Body of pancreas (tissue), 4 donors: ENCODE measurements at regions not wholly inside any gene's neighbourhood (a gene's known extent, or its start where the extent isn't known, plus 50 kb on each side); places are given as distances from the start of the nearest gene placed in this dataset.

Experiments used
- ATAC-seq: fragments of 150-250 bp; one replicate; pipeline ENCODE4 v1.9.1; 2016
- DNase-seq, 4 donors: peaks; one replicate each; pipeline ENCODE4 v3.0.0-alpha.2; 2019
- H3K27ac ChIP-seq, 4 donors: fragments of 200-600 bp; sonication (generic); 1 replicate in 3 of 4; 2 replicates in 1 of 4; pipeline versions ENCODE4 v1.5.1 to v1.6.1; 2016 to 2019; ENCODE audit warnings: mild to moderate bottlenecking in 1 of 4, mixed read lengths in 1 of 4, moderate library complexity in 1 of 4
- H3K27me3 ChIP-seq, 2 donors: fragments of 200-600 bp; sonication (generic); one replicate each; pipeline ENCODE4 v1.6.0; 2016; ENCODE audit warnings: mild to moderate bottlenecking in 1 of 2
- H3K36me3 ChIP-seq, 2 donors: fragments of 200-600 bp; sonication (generic); replicated peaks in 1 of 2; 2 replicates each; pipeline ENCODE4 v1.5.1; 2016; ENCODE audit warnings: low read depth in 2 of 2; ENCODE audit not compliant: insufficient read depth in 1 of 2
- H3K4me1 ChIP-seq: fragments of 200-600 bp; sonication (generic); one replicate; pipeline ENCODE4 v1.6.0; 2016
- H3K4me3 ChIP-seq, 2 donors: fragments of 200-600 bp; sonication (generic); 1 replicate in 1 of 2; 2 replicates in 1 of 2; pipeline ENCODE4 v1.5.1; 2016 to 2019
- H3K9me3 ChIP-seq, 3 donors: fragments of 200-600 bp; sonication (generic); 1 replicate in 2 of 3; 2 replicates in 1 of 3; pipeline ENCODE4 v1.5.1; 2016
- POLR2A ChIP-seq, 3 donors: fragments of 450-650 bp; IDR thresholded peaks; one replicate each; pipeline ENCODE4 v1.6.1; 2016; ENCODE audit warnings: antibody characterized with exemption in 3 of 3, mild to moderate bottlenecking in 2 of 3
- WGBS, 2 donors: methylation state at CpG; one replicate each; pipeline ENCODE4 v1.1.5; 2017; 5-methylcytosine and 5-hydroxymethylcytosine counted together
- intact Hi-C: fragments of 100-400 bp; cut with DNase I; formaldehyde crosslinking; loops from one replicate; pipeline ENCODE4 v1.15.1; 2023
- TF ChIP-seq, protein P1 (sequence below), 7 experiments: fragments of 450-650 bp in 4 of 7; fragments of 200-600 bp in 3 of 7; sonication (generic) in 3 of 7; IDR thresholded peaks; one replicate each; pipeline ENCODE4 v1.5.1; 2016 to 2019; ENCODE audit warnings: antibody characterized with exemption in 7 of 7

DNA sequence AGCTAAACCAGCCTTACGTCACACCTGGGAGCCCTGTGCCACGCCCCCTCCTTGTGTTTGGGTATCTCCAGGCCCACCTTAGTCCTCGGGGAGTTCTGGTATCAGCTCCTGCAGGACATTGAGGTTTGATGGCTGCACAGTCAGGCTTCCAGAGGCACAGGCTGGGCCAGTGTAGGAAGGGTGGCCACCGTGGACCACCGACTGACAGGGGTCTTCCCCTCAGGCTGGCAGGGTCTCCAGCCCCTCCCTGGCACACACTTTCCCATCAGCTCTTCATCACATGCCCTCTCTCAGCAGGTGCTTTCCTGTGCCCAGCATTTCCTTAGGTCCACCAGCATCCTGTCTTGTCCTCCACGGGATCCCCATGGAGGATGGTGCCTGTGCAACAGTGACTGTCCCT, 413.1 kb downstream of the TCERG1L start:
- DNase-seq (no peak), ATAC-seq (no peak)
- 41 to 67% methylated on average over 3 to 6 of the region's 6 CpGs for WGBS, 2 donors
- no peak overlapping the region for H3K4me3 ChIP-seq
- TF ChIP-seq POLR2A (IDR thresholded peaks at IDR 0.05) = no peak
- TF ChIP-seq, protein P1, sequence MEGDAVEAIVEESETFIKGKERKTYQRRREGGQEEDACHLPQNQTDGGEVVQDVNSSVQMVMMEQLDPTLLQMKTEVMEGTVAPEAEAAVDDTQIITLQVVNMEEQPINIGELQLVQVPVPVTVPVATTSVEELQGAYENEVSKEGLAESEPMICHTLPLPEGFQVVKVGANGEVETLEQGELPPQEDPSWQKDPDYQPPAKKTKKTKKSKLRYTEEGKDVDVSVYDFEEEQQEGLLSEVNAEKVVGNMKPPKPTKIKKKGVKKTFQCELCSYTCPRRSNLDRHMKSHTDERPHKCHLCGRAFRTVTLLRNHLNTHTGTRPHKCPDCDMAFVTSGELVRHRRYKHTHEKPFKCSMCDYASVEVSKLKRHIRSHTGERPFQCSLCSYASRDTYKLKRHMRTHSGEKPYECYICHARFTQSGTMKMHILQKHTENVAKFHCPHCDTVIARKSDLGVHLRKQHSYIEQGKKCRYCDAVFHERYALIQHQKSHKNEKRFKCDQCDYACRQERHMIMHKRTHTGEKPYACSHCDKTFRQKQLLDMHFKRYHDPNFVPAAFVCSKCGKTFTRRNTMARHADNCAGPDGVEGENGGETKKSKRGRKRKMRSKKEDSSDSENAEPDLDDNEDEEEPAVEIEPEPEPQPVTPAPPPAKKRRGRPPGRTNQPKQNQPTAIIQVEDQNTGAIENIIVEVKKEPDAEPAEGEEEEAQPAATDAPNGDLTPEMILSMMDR (IDR thresholded peaks at IDR 0.05) = no peak
- no peaks in the 10 kb centered on the region for H3K9me3 ChIP-seq
- no peaks in the 10 kb centered on the region for H3K27me3 ChIP-seq
- no peaks in the 10 kb centered on the region for H3K4me1 ChIP-seq
- H3K36me3 ChIP-seq = no peaks in the 10 kb centered on the region
- no peak overlapping the region for H3K27ac ChIP-seq
- intact Hi-C loops = no loop called here

DNA sequence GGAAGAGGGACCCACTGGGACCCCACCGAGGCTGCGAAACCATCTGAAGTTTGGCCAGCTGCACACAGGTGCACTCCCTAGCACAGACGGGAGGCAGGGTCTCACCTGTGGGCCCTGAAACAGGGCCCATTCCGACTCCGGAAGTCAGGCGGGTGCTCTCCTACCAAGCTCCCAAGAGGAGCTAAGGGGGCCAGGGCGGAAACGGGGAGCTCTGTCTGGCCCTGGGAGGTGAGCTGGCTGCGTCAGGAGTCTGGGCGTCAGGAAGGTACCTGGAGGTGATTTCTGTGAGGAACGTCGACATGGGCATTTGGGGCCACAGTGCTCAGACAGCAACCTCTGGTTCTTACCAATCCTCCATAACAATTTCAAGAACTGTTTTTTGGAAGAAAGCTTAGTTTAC, 411.7 kb downstream of the TCERG1L start:
- H3K4me1 ChIP-seq = no peaks in the 10 kb centered on the region
- H3K4me3 ChIP-seq = no peak overlapping the region
- ATAC-seq = no peak
- H3K27me3 ChIP-seq = no peaks in the 10 kb centered on the region
- H3K27ac ChIP-seq = no peak overlapping the region
- no peaks in the 10 kb centered on the region for H3K9me3 ChIP-seq
- WGBS, 2 donors = 76 to 80% methylated on average over 12 of the region's 12 CpGs
- intact Hi-C loops = no loop called here
- no peaks in the 10 kb centered on the region for H3K36me3 ChIP-seq
- DNase-seq = no peak
- TF ChIP-seq, protein P1 (IDR thresholded peaks at IDR 0.05) = no peak

DNA sequence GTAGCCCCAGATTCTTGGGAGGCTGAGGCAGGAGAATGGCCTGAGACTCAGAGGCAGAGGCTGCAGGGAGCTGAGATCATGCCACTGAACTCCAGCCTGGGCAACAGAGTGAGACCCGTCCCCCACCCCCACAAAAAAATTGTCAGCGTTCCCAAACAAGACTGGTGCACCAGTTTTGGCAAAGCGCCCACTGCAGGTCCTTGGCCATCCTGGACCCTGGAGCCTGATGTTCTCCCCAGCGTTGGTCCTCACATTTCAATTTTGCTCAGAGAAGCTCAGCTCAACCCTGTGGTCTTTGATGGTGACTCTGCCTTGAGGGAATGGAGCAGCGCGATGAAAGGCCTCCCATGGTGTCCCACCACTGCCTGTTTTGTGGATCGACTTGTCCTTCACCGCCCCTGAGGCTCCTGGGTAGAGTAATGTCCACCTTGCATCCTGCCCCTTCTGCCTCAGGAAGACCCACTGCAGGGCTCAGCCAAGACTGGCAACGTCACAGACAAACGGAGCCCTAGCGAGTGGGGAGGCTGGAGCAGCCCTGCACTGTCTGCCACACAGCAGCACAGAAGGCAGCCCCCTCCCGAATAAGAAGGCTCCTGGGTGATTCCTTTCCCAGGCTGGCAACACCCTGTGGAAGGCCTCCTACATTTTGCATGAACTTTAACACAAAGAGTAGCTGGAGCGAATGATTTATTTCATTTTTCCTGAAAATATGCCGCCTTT, 410.9 kb downstream of the TCERG1L start:
- WGBS, 2 donors = 59 to 77% methylated on average over 8 to 13 of the region's 14 CpGs
- no peaks in the 10 kb centered on the region for H3K9me3 ChIP-seq
- no peak overlapping the region for H3K27ac ChIP-seq
- ATAC-seq (no peak), DNase-seq (no peak)
- no peak overlapping the region for H3K4me3 ChIP-seq
- intact Hi-C loops = no loop called here
- TF ChIP-seq, protein P1 (IDR thresholded peaks at IDR 0.05) = no peak
- TF ChIP-seq POLR2A (IDR thresholded peaks at IDR 0.05) = no peak
- H3K36me3 ChIP-seq = no peaks in the 10 kb centered on the region
- no peaks in the 10 kb centered on the region for H3K4me1 ChIP-seq
- no peaks in the 10 kb centered on the region for H3K27me3 ChIP-seq

DNA sequence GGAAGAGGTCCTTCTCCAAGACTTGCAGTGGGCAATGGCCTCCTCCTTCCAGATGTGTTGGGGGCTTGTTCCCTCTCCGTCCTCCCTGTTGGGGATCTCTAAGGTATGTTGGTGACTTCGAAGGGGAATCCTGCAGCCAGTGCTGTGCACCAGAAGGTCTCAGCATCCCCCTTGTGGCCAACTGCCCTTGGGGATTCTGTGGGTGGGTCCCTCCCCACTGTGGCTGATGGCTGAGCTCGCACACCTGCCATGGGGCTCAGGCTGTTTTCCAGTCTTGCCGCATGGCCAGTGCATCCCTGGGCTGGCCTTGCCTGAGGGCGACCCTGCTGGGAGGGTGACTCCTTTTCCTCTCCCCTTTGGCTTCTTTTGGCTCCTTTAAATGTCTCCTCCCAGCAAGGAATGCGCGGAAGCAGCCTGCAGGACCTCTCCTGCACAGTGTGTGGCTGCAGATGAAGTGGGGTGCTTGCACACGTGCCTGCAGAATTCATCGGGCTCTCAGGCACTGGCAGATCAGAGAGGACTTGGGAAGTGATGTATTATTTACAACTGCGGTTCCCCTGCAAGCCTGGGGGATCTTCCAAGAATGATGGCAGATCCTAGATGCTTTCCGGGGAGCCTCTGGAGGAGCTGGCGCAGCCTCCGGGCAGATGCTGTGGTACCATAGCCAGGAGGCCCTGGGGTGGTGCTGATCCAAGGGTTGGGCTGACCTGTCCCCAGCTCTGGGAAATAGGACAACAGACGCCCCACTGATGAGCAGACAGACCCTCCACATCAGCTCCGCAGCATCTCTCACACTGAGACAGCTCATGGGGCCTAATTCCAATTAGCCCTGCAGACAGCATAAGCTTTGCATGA, 410.0 kb downstream of the TCERG1L start:
- Histone ChIP-seq H3K27me3 (no peaks in the 10 kb centered on the region), H3K27ac (no peak overlapping the region), H3K9me3 (no peaks in the 10 kb centered on the region), H3K4me1 (no peaks in the 10 kb centered on the region), H3K4me3 (no peak overlapping the region), H3K36me3 (no peaks in the 10 kb centered on the region)
- DNase-seq = no peak
- TF ChIP-seq, protein P1 (IDR thresholded peaks at IDR 0.05) = no peak
- no peak for TF ChIP-seq POLR2A (IDR thresholded peaks at IDR 0.05)
- ATAC-seq = no peak
- intact Hi-C loops = no loop called here
- WGBS, 2 donors = 57 to 65% methylated on average over 10 to 15 of the region's 15 CpGs
